HEK293T (cell line): ENCODE measurements at regions not wholly inside any gene's neighbourhood (a gene's known extent, or its start where the extent isn't known, plus 50 kb on each side); places are given as distances from the start of the nearest gene placed in this dataset.

ENCODE experiments used
- BHLHE40 ChIP-seq: fragments of 450-650 bp; IDR thresholded peaks from 2 replicates; pipeline ENCODE4 v1.6.1; 2016; ENCODE audit warnings: mild to moderate bottlenecking, moderate library complexity, borderline replicate concordance
- CTBP1 ChIP-seq: fragments of 450-650 bp; IDR thresholded peaks from 2 replicates; pipeline ENCODE4 v1.6.1; 2016; ENCODE audit warnings: borderline replicate concordance
- ELF4 ChIP-seq: fragments of 450-650 bp; IDR thresholded peaks from 2 replicates; pipeline ENCODE4 v1.6.1; 2017; ENCODE audit warnings: antibody characterized with exemption
- FOXA1 ChIP-seq: fragments of 450-650 bp; IDR thresholded peaks from 2 replicates; pipeline ENCODE4 v1.6.1; 2016; ENCODE audit warnings: mild to moderate bottlenecking
- FOXK2 ChIP-seq: fragments of 450-650 bp; IDR thresholded peaks from 2 replicates; pipeline ENCODE4 v1.6.1; 2016; ENCODE audit warnings: mild to moderate bottlenecking
- FOXM1 ChIP-seq: fragments of 450-650 bp; IDR thresholded peaks from 2 replicates; pipeline ENCODE4 v1.6.1; 2017; ENCODE audit warnings: mild to moderate bottlenecking, borderline replicate concordance
- HDGF ChIP-seq: fragments of 450-650 bp; IDR thresholded peaks from 2 replicates; pipeline ENCODE4 v1.6.1; 2017; ENCODE audit warnings: antibody characterized with exemption, borderline replicate concordance
- L3MBTL2 ChIP-seq: fragments of 450-650 bp; conservative IDR thresholded peaks from 2 replicates; pipeline ENCODE4 v1.6.1; 2016; ENCODE audit warnings: mild to moderate bottlenecking
- NFRKB ChIP-seq: fragments of 450-650 bp; IDR thresholded peaks from 2 replicates; pipeline ENCODE4 v1.6.1; 2016; ENCODE audit warnings: mild to moderate bottlenecking, moderate library complexity
- SP1 ChIP-seq: fragments of 450-650 bp; IDR thresholded peaks from 2 replicates; pipeline ENCODE4 v1.6.1; 2017
- SUZ12 ChIP-seq: fragments of 450-650 bp; IDR thresholded peaks from 2 replicates; pipeline ENCODE4 v1.6.1; 2016; ENCODE audit warnings: mild to moderate bottlenecking
- TARDBP ChIP-seq: fragments of 450-650 bp; IDR thresholded peaks from 2 replicates; pipeline ENCODE4 v1.6.1; 2016

DNA sequence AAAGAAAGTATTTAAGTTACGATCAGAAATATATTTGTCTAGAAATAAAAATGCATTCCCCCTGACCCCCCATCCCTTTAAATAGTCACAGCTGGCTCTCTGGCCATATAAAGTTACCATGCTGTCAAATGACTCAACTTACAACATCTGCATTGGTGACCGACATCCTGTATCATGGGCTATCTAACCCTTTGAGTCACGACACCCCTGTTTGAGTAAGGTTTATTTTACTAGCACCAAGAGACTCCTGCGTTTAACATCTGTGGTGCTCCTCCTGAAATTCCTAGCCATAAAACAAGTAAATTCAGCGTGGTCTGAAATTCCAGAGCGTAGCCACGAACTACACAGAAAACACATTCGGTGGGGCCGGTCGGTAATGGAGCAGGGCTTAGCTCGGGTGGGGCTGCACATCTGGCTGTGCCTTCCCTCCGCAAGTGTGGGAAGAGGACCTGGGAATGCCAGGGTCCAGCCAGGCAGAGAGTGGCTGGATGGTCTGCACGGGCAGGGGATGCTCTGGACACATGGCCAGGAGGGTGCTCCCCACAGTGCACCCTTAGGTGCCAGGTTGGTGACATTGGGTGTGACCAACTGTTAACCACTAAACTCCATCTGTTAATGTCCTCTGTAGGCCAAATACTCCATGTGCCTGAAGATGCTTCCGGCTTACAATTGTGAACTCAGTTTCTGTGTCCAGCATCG is 53.0 kb upstream of the CLDN14 start:
- TF ChIP-seq FOXM1 (no peak), FOXK2 (no peak), FOXA1 (no peak), HDGF (no peak), SP1 (no peak), NFRKB (no peak), SUZ12 (no peak), BHLHE40 (no peak), L3MBTL2 (no peak), CTBP1 (no peak), TARDBP (no peak), ELF4 (no peak)
